HepG2 (cell line): ENCODE measurements at regions not wholly inside any gene's neighbourhood (a gene's known extent, or its start where the extent isn't known, plus 50 kb on each side); places are given as distances from the start of the nearest gene placed in this dataset.

Experiments used
- BRCA1 ChIP-seq: sonication (generic); formaldehyde crosslinking; IDR thresholded peaks from 2 replicates; pipeline ENCODE4 v1.4.0; 2020; ENCODE audit warnings: missing genetic modification reagents
- IRF2 ChIP-seq: IDR thresholded peaks from 2 replicates; pipeline ENCODE4 v1.6.1; 2018; ENCODE audit warnings: missing genetic modification reagents, missing compliant biosample characterization
- KLF15 ChIP-seq: sonication (generic); formaldehyde crosslinking; IDR thresholded peaks from 2 replicates; pipeline ENCODE4 v1.8.1; 2023; ENCODE audit warnings: borderline replicate concordance, mild to moderate bottlenecking, inconsistent platforms, missing genetic modification reagents, mixed read lengths
- MED1 ChIP-seq: sonication (generic); formaldehyde crosslinking; IDR thresholded peaks from 2 replicates; pipeline ENCODE4 v1.4.0; 2020; ENCODE audit warnings: missing genetic modification reagents
- MZF1 ChIP-seq: sonication (generic); formaldehyde crosslinking; IDR thresholded peaks from 2 replicates; pipeline ENCODE4 v1.8.1; 2023; ENCODE audit warnings: mild to moderate bottlenecking, missing genetic modification reagents, borderline replicate concordance
- PTBP1 ChIP-seq: fragments of 200-400 bp; formaldehyde crosslinking; IDR thresholded peaks from 2 replicates; pipeline ENCODE4 v1.6.1; 2018; ENCODE audit warnings: low read length, low read depth; ENCODE audit not compliant: poor library complexity, severe bottlenecking
- RCOR2 ChIP-seq: IDR thresholded peaks from 2 replicates; pipeline ENCODE4 v1.6.1; 2016; ENCODE audit warnings: missing biosample characterization, missing genetic modification reagents
- SMAD9 ChIP-seq: sonication (generic); formaldehyde crosslinking; IDR thresholded peaks from 2 replicates; pipeline ENCODE4 v1.5.1; 2020; ENCODE audit warnings: mild to moderate bottlenecking, missing genetic modification reagents
- SMC3 ChIP-seq: IDR thresholded peaks from 2 replicates; pipeline ENCODE4 v1.6.1; 2011; ENCODE audit warnings: low read length, improper control_type of control experiment
- SNRNP70 ChIP-seq: fragments of 200-400 bp; formaldehyde crosslinking; IDR thresholded peaks from 2 replicates; pipeline ENCODE4 v1.6.1; 2017; ENCODE audit warnings: mild to moderate bottlenecking, low read depth, low read length, moderate library complexity
- SOX13 ChIP-seq, 3 experiments: fragments of 450-650 bp in 1 of 3; sonication (generic) in 1 of 3; formaldehyde crosslinking in 1 of 3; IDR thresholded peaks in 2 of 3; conservative IDR thresholded peaks in 1 of 3; 2 replicates each; pipeline versions ENCODE4 v1.5.0 to v1.6.1; 2016 to 2020; ENCODE audit warnings: antibody characterized with exemption in 1 of 3, mild to moderate bottlenecking in 1 of 3, missing compliant biosample characterization in 1 of 3, missing genetic modification reagents in 1 of 3, moderate library complexity in 1 of 3
- ZNF224 ChIP-seq: sonication (generic); formaldehyde crosslinking; IDR thresholded peaks from 2 replicates; pipeline ENCODE4 v1.5.0; 2020; ENCODE audit warnings: mild to moderate bottlenecking, missing genetic modification reagents
- ZNF614 ChIP-seq: IDR thresholded peaks from 2 replicates; pipeline ENCODE4 v1.6.1; 2018; ENCODE audit warnings: missing biosample characterization, missing genetic modification reagents, inconsistent platforms, borderline replicate concordance
- ZNF737 ChIP-seq: sonication (generic); formaldehyde crosslinking; IDR thresholded peaks from 2 replicates; pipeline ENCODE4 v1.5.0; 2020; ENCODE audit warnings: missing genetic modification reagents, mild to moderate bottlenecking, borderline replicate concordance
- TF ChIP-seq, protein P1 (sequence below): sonication (generic); formaldehyde crosslinking; IDR thresholded peaks from 2 replicates; pipeline ENCODE4 v1.4.0; 2020; ENCODE audit warnings: mild to moderate bottlenecking, missing genetic modification reagents
- TF ChIP-seq, protein P2 (sequence below): sonication (generic); formaldehyde crosslinking; IDR thresholded peaks from 2 replicates; pipeline ENCODE4 v1.5.0; 2020; ENCODE audit warnings: missing genetic modification reagents, mild to moderate bottlenecking, borderline replicate concordance
- TF ChIP-seq, protein P3 (sequence below): sonication (generic); formaldehyde crosslinking; IDR thresholded peaks from 2 replicates; pipeline ENCODE4 v1.4.0; 2020; ENCODE audit warnings: missing genetic modification reagents
- TF ChIP-seq, protein P4 (sequence below): sonication (generic); formaldehyde crosslinking; IDR thresholded peaks from 2 replicates; pipeline ENCODE4 v1.4.0; 2020; ENCODE audit warnings: missing genetic modification reagents, borderline replicate concordance
- TF ChIP-seq, protein P5 (sequence below): sonication (generic); formaldehyde crosslinking; IDR thresholded peaks from 2 replicates; pipeline ENCODE4 v1.8.1; 2022; ENCODE audit warnings: mild to moderate bottlenecking, missing genetic modification reagents

DNA sequence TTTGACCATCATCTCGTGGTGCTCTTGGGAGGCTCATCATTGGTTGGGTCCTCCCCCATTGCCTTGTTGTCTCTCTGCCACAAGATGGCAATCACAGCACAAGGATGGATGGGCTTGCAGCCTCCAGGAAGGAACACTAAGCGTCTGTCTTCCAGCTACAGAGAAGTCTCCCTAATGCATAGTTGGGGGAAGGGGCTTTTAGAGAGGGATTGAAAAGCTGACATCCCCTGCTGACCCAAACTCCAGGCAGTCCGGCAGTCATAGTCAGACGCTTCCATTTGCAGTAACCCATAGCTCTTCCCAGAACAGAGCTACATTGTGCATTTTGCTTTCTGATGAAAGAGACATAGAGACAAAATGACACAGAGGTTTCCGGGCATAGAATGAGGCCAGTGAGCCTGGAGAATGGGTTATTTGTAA, 111.4 kb downstream of the UTP18 start (continued):
- TF ChIP-seq, protein P1, sequence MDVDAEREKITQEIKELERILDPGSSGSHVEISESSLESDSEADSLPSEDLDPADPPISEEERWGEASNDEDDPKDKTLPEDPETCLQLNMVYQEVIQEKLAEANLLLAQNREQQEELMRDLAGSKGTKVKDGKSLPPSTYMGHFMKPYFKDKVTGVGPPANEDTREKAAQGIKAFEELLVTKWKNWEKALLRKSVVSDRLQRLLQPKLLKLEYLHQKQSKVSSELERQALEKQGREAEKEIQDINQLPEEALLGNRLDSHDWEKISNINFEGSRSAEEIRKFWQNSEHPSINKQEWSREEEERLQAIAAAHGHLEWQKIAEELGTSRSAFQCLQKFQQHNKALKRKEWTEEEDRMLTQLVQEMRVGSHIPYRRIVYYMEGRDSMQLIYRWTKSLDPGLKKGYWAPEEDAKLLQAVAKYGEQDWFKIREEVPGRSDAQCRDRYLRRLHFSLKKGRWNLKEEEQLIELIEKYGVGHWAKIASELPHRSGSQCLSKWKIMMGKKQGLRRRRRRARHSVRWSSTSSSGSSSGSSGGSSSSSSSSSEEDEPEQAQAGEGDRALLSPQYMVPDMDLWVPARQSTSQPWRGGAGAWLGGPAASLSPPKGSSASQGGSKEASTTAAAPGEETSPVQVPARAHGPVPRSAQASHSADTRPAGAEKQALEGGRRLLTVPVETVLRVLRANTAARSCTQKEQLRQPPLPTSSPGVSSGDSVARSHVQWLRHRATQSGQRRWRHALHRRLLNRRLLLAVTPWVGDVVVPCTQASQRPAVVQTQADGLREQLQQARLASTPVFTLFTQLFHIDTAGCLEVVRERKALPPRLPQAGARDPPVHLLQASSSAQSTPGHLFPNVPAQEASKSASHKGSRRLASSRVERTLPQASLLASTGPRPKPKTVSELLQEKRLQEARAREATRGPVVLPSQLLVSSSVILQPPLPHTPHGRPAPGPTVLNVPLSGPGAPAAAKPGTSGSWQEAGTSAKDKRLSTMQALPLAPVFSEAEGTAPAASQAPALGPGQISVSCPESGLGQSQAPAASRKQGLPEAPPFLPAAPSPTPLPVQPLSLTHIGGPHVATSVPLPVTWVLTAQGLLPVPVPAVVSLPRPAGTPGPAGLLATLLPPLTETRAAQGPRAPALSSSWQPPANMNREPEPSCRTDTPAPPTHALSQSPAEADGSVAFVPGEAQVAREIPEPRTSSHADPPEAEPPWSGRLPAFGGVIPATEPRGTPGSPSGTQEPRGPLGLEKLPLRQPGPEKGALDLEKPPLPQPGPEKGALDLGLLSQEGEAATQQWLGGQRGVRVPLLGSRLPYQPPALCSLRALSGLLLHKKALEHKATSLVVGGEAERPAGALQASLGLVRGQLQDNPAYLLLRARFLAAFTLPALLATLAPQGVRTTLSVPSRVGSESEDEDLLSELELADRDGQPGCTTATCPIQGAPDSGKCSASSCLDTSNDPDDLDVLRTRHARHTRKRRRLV (CRISPR knock-in tag): no peak
- TF ChIP-seq, protein P2, sequence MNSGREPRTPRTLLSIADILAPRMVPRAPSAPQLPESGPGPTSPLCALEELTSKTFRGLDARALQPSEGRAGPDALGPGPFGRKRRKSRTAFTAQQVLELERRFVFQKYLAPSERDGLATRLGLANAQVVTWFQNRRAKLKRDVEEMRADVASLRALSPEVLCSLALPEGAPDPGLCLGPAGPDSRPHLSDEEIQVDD (CRISPR knock-in tag): no peak
- TF ChIP-seq MZF1 (CRISPR knock-in tag): no peak
- TF ChIP-seq MED1: no peak
- TF ChIP-seq IRF2 (CRISPR knock-in tag): 0 out of 2 replicates have a peak, but pooled peaks have one; percentile 38
- no peak for TF ChIP-seq SNRNP70
- TF ChIP-seq ZNF614: no peak
- TF ChIP-seq, protein P3, sequence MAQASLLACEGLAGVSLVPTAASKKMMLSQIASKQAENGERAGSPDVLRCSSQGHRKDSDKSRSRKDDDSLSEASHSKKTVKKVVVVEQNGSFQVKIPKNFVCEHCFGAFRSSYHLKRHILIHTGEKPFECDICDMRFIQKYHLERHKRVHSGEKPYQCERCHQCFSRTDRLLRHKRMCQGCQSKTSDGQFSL (CRISPR knock-in tag): peak; percentile 75; the same call in 1 of the 2 replicates
- TF ChIP-seq, protein P4, sequence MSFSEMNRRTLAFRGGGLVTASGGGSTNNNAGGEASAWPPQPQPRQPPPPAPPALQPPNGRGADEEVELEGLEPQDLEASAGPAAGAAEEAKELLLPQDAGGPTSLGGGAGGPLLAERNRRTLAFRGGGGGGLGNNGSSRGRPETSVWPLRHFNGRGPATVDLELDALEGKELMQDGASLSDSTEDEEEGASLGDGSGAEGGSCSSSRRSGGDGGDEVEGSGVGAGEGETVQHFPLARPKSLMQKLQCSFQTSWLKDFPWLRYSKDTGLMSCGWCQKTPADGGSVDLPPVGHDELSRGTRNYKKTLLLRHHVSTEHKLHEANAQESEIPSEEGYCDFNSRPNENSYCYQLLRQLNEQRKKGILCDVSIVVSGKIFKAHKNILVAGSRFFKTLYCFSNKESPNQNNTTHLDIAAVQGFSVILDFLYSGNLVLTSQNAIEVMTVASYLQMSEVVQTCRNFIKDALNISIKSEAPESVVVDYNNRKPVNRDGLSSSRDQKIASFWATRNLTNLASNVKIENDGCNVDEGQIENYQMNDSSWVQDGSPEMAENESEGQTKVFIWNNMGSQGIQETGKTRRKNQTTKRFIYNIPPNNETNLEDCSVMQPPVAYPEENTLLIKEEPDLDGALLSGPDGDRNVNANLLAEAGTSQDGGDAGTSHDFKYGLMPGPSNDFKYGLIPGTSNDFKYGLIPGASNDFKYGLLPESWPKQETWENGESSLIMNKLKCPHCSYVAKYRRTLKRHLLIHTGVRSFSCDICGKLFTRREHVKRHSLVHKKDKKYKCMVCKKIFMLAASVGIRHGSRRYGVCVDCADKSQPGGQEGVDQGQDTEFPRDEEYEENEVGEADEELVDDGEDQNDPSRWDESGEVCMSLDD: no peak
- no peak for TF ChIP-seq ZNF224
- peak; percentile 84 for TF ChIP-seq SMC3
- TF ChIP-seq BRCA1 (CRISPR knock-in tag): no peak
- TF ChIP-seq KLF15 (CRISPR knock-in tag): no peak
- TF ChIP-seq PTBP1: no peak
- no peak for TF ChIP-seq SMAD9 (CRISPR knock-in tag)
- TF ChIP-seq ZNF737 (CRISPR knock-in tag): no peak
- TF ChIP-seq RCOR2 (CRISPR knock-in tag): no peak
- TF ChIP-seq, protein P5, sequence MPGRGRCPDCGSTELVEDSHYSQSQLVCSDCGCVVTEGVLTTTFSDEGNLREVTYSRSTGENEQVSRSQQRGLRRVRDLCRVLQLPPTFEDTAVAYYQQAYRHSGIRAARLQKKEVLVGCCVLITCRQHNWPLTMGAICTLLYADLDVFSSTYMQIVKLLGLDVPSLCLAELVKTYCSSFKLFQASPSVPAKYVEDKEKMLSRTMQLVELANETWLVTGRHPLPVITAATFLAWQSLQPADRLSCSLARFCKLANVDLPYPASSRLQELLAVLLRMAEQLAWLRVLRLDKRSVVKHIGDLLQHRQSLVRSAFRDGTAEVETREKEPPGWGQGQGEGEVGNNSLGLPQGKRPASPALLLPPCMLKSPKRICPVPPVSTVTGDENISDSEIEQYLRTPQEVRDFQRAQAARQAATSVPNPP (CRISPR knock-in tag): no peak
- TF ChIP-seq SOX13 (IDR thresholded peaks at IDR 0.05): no peak
- TF ChIP-seq SOX13 (CRISPR knock-in tag; conservative IDR thresholded peaks at IDR 0.05 in 1 of 2, IDR thresholded peaks at IDR 0.05 in 1 of 2): no peak
